Brain microvascular endothelial cell (primary cell): ENCODE measurements at regions not wholly inside any gene's neighbourhood (a gene's known extent, or its start where the extent isn't known, plus 50 kb on each side); places are given as distances from the start of the nearest gene placed in this dataset.

Source experiments
- DNase-seq: peaks from one replicate; pipeline ENCODE4 v3.0.0-alpha.2; 2020
- H3K27ac ChIP-seq: fragments of 250-450 bp; sonication (Bioruptor Pico); 2 replicates; pipeline ENCODE4 v1.5.1; 2020; ENCODE audit warnings: mild to moderate bottlenecking, moderate library complexity
- H3K27me3 ChIP-seq: fragments of 250-450 bp; sonication (Bioruptor Pico); replicated peaks from 2 replicates; pipeline ENCODE4 v1.5.1; 2020; ENCODE audit warnings: mild to moderate bottlenecking
- H3K36me3 ChIP-seq: fragments of 250-450 bp; sonication (Bioruptor Pico); replicated peaks from 2 replicates; pipeline ENCODE4 v1.5.1; 2020; ENCODE audit warnings: mild to moderate bottlenecking
- H3K4me3 ChIP-seq: 2 replicates; pipeline ENCODE4 v1.5.1; 2011; ENCODE audit warnings: low read depth, mild to moderate bottlenecking, control low read depth, low read length, moderate library complexity
- in situ Hi-C: cut with HindIII; loops from 2 replicates; pipeline ENCODE4 v1.10.0; 2017; ENCODE audit warnings: low sequenced_read_pairs, low pct_ligation_motif_present
- TF ChIP-seq, protein P1 (sequence below): IDR thresholded peaks from 2 replicates; pipeline ENCODE4 v1.5.1; 2011; ENCODE audit warnings: low read depth, mild to moderate bottlenecking, moderate library complexity, low read length, control low read depth, inconsistent platforms; ENCODE audit errors: missing control alignments

DNA sequence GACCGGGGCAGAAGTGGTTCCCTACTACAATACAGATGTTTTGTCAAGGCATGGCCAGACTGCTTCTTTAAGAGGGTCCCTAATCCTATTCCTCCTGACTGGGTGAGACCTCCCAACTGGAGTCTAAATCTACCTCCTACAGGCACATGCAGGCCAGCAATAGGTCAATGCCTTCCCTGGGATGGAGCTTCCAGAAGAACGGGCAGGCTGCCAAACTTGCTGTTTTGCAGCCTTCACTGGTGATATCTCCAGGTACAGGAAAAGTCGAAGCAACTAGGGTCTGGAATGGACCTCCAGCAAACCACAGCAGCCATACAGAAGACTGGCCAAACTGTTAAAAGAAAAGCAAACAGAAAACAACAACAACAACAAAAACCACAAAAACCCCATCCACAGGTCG is 678.4 kb upstream of the DIAPH2 start:
- no peak overlapping the region for H3K4me3 ChIP-seq
- no peaks in the 10 kb centered on the region for H3K36me3 ChIP-seq
- H3K27ac ChIP-seq, result no peak overlapping the region
- in situ Hi-C loops, result no loop called here
- no peaks in the 10 kb centered on the region for H3K27me3 ChIP-seq
- no peak for DNase-seq
- TF ChIP-seq, protein P1, sequence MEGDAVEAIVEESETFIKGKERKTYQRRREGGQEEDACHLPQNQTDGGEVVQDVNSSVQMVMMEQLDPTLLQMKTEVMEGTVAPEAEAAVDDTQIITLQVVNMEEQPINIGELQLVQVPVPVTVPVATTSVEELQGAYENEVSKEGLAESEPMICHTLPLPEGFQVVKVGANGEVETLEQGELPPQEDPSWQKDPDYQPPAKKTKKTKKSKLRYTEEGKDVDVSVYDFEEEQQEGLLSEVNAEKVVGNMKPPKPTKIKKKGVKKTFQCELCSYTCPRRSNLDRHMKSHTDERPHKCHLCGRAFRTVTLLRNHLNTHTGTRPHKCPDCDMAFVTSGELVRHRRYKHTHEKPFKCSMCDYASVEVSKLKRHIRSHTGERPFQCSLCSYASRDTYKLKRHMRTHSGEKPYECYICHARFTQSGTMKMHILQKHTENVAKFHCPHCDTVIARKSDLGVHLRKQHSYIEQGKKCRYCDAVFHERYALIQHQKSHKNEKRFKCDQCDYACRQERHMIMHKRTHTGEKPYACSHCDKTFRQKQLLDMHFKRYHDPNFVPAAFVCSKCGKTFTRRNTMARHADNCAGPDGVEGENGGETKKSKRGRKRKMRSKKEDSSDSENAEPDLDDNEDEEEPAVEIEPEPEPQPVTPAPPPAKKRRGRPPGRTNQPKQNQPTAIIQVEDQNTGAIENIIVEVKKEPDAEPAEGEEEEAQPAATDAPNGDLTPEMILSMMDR, result no peak

DNA sequence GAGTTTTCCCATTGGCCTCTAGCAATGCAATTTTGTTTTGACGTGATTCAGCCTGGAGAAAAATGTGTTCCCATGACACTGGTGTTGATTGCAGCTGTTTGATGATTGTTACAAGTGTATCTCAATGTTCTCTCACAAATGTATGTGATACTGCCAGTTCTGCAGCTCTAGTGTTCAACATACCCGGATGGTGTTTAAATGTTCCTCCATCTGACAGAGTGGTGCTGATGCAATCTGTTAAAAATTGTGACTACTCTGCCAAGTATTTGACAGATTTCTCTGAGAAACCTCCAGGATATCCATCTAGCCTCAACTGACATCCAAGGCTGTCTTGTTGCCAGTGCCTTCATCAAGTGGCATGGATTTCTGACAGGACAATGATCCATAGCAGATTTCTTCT is 657.2 kb upstream of the DIAPH2 start:
- in situ Hi-C loops, result no loop called here
- Histone ChIP-seq H3K27ac (no peak overlapping the region), H3K36me3 (no peaks in the 10 kb centered on the region), H3K27me3 (no peaks in the 10 kb centered on the region), H3K4me3 (no peak overlapping the region)
- no peak for DNase-seq
- TF ChIP-seq, protein P1, result no peak

DNA sequence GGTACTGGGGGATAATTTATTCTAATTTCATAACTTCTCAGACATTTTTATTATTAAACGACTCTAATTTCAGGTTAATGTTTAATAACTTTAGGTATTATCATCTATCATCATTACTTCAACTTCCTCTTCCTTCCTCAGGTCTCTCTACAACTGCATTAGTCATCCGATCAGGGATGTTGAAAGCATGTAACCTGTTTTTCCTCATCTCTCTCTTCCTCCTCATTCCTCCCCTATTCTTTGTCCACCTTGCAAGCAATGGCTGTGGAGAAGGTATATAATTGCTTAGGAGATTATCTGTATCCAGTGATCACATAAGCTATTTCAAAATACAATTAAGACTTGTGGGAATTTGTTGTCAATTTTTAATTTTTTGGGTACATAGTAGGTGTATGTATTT is 632.6 kb upstream of the DIAPH2 start:
- Histone ChIP-seq H3K4me3 (no peak overlapping the region), H3K27me3 (no peaks in the 10 kb centered on the region), H3K36me3 (no peaks in the 10 kb centered on the region), H3K27ac (no peak overlapping the region)
- DNase-seq, result no peak
- TF ChIP-seq, protein P1, result no peak
- in situ Hi-C loops, result no loop called here

DNA sequence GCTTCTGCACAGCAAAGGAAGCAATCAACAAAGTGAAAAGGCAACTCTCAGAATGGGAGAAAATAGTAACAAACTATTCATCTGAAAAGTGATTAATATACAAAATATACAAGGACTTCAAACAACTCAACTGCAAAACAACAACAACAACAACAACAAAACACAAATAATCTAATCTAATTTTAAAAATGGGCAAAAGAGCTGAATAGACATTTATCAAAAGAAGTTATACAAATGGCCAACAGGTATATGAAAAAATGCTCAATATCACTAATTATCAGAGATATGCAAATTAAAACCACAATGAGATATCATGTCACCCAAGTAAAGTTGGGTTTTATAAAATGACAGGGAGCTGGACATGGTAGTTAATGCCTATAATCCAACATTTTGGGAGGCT is 602.8 kb upstream of the DIAPH2 start:
- in situ Hi-C loops, result no loop called here

DNA sequence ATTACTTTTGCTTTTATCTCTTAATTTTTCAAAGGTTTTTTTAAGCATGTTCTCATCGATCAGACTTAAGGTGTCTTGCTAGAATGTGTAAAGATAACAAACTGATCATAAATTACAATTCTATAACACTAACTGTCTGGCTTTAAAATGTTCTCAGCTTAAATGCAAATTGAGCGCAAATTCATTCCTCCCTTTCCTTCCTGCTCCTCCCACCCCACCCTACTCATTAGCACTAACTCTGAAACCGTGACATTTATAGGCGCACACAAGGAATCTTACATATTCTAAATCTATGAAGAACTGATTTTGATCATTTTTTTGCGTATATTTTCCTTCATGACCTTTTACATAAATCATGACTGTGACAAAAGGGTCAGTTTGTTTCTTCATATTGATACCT is 590.0 kb upstream of the DIAPH2 start:
- Histone ChIP-seq H3K27me3 (no peaks in the 10 kb centered on the region), H3K27ac (no peak overlapping the region)

More for the DNA sequence above, 602.8 kb upstream of the DIAPH2 start:
- Histone ChIP-seq H3K27ac (no peak overlapping the region), H3K27me3 (no peaks in the 10 kb centered on the region), H3K4me3 (no peak overlapping the region), H3K36me3 (no peaks in the 10 kb centered on the region)
- DNase-seq, result no peak
- TF ChIP-seq, protein P1, result no peak

DNA sequence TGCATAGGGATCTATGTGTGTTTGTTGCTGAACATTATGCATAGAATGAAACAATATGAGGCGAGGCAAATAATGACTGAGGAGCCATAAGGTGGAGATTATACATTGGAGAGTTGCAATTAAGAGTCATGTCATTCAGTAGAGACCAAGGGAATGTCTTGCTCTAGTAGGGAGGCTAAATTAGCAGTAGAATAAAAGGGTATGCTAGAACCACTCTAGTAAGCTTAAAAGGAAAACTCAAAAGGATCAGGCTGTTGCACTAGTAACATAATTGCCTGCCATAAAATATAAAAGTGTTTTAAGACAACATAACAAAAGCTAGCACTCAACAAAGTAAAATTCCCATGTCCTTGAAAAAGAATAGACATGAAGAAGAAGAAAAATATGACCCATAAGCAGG is 586.2 kb upstream of the DIAPH2 start:
- H3K27me3 ChIP-seq, result no peaks in the 10 kb centered on the region
- DNase-seq, result no peak
- H3K27ac ChIP-seq, result no peak overlapping the region
- TF ChIP-seq, protein P1, result no peak
- no peak overlapping the region for H3K4me3 ChIP-seq
- in situ Hi-C loops, result no loop called here
- H3K36me3 ChIP-seq, result no peaks in the 10 kb centered on the region

More for the DNA sequence above, 590.0 kb upstream of the DIAPH2 start:
- Histone ChIP-seq H3K4me3 (no peak overlapping the region), H3K36me3 (no peaks in the 10 kb centered on the region)
- TF ChIP-seq, protein P1, result no peak
- in situ Hi-C loops, result no loop called here
- no peak for DNase-seq
